Mesothelial cell of epicardium (in vitro differentiated cells): ENCODE measurements at regions not wholly inside any gene's neighbourhood (a gene's known extent, or its start where the extent isn't known, plus 50 kb on each side); places are given as distances from the start of the nearest gene placed in this dataset.

Experiments
- DNase-seq, 2 experiments: peaks; one replicate each; pipeline ENCODE4 v3.0.0; 2021; ENCODE audit warnings: low spot score in 2 of 2; ENCODE audit not compliant: unreplicated experiment in 2 of 2
- H3K27ac Mint-ChIP-seq: 2 replicates; pipeline ENCODE4 v1.8.0; 2021; ENCODE audit warnings: mixed read lengths
- H3K27me3 Mint-ChIP-seq: 2 replicates; pipeline ENCODE4 v1.8.0; 2021; ENCODE audit warnings: low read depth, mixed read lengths
- H3K36me3 Mint-ChIP-seq: 2 replicates; pipeline ENCODE4 v1.8.0; 2021; ENCODE audit warnings: mixed read lengths
- H3K4me1 Mint-ChIP-seq: 2 replicates; pipeline ENCODE4 v1.8.0; 2021; ENCODE audit warnings: mixed read lengths
- H3K4me3 Mint-ChIP-seq: 2 replicates; pipeline ENCODE4 v1.8.0; 2021; ENCODE audit warnings: mild to moderate bottlenecking, moderate library complexity, mixed read lengths
- H3K9me3 Mint-ChIP-seq: 2 replicates; pipeline ENCODE4 v1.8.0; 2021; ENCODE audit warnings: mixed read lengths
- TF ChIP-seq, protein P1 (sequence below): fragments of 200-600 bp; sonication (generic); IDR thresholded peaks from one replicate; pipeline ENCODE4 v1.5.0; 2021; ENCODE audit warnings: antibody characterized with exemption; ENCODE audit not compliant: unreplicated experiment

DNA sequence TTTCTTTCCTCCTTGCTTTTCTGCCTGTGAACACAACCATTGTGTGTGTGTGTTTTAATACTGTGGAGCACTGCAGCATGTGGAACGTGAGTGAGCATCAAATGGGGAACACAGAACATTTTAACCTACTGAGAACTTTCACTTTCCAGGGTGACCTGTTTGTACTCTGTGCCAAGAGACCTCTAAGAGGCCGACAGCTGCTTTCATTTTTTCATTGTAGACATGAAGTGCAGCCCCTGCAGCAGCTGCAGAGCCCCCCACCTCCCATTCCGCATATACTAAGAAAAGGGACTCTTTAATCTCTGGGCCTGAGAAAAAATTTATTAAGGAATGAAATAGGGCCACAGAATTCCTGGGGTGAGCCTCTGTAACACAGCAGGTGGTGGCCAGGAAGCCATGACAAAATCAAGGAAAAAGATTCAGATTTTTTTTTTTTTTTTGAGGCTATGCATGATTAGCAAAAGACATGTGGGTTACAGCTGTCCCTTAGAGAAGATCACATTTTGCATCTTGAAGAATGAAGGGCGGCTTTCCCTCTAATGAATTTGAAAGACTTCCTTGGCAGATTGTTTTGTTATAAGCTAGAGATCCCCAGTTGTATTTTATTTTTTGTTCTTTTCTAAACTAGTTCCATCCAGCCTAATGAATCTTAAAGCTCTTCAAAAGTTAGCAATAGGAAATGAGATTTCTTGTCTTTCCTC is 503.4 kb downstream of the CD109 start:
- H3K4me3 Mint-ChIP-seq = no peak overlapping the region
- H3K9me3 Mint-ChIP-seq = peaks cover 21% of the 10 kb centered on the region
- no peak overlapping the region for H3K27ac Mint-ChIP-seq
- H3K4me1 Mint-ChIP-seq = peaks cover 13% of the 10 kb centered on the region
- TF ChIP-seq, protein P1, sequence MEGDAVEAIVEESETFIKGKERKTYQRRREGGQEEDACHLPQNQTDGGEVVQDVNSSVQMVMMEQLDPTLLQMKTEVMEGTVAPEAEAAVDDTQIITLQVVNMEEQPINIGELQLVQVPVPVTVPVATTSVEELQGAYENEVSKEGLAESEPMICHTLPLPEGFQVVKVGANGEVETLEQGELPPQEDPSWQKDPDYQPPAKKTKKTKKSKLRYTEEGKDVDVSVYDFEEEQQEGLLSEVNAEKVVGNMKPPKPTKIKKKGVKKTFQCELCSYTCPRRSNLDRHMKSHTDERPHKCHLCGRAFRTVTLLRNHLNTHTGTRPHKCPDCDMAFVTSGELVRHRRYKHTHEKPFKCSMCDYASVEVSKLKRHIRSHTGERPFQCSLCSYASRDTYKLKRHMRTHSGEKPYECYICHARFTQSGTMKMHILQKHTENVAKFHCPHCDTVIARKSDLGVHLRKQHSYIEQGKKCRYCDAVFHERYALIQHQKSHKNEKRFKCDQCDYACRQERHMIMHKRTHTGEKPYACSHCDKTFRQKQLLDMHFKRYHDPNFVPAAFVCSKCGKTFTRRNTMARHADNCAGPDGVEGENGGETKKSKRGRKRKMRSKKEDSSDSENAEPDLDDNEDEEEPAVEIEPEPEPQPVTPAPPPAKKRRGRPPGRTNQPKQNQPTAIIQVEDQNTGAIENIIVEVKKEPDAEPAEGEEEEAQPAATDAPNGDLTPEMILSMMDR = no peak
- no peaks in the 10 kb centered on the region for H3K36me3 Mint-ChIP-seq
- no peak for DNase-seq
- no peaks in the 10 kb centered on the region for H3K27me3 Mint-ChIP-seq

DNA sequence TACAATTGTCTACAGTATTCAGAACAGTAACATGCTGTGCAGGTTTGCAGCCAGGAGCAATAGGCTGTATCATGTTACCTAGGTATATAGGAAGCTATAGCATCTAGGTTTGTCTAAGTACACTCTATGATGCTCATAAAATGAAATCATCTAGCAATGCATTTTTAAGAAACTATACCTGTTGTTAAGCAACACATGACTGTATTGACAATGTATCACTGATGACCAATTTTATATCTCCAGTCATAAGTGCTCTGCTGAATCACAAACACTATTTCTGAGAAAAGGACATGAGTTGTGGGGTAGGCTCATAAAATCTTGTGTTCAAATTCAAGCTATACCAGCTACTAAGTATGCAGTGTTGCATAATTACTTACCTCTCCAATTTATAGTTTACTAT is 501.3 kb downstream of the CD109 start:
- Mint-ChIP-seq H3K4me1 (peaks cover 13% of the 10 kb centered on the region), H3K9me3 (peaks cover 16% of the 10 kb centered on the region), H3K27ac (no peak overlapping the region), H3K27me3 (peaks cover 2% of the 10 kb centered on the region), H3K4me3 (no peak overlapping the region), H3K36me3 (no peaks in the 10 kb centered on the region)
- DNase-seq = no peak
- TF ChIP-seq, protein P1 = no peak

DNA sequence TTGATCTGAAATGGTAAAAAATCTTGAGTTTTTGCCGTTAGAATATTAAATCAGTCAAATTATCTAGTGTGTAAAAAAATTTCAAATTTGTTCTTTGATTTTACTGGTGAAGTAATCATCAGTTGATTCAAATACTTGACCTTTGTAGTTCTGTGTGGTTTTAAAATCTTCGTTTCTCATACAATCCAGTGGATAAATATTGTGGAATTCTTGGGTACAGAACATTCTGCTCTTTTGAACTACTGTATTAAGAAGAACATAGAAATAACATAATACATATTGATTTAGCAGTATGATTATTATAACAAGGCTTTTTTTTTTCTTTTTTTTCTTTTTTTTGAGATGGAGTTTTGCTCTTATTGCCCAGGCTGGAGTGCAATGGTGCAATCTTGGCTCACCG is 491.8 kb downstream of the CD109 start:
- H3K27ac Mint-ChIP-seq = no peak overlapping the region
- H3K4me1 Mint-ChIP-seq = peaks cover 3% of the 10 kb centered on the region
- H3K9me3 Mint-ChIP-seq = peaks cover 18% of the 10 kb centered on the region
- H3K4me3 Mint-ChIP-seq = no peak overlapping the region
- H3K27me3 Mint-ChIP-seq = peaks cover 17% of the 10 kb centered on the region
- DNase-seq = no peak
- H3K36me3 Mint-ChIP-seq = no peaks in the 10 kb centered on the region
- TF ChIP-seq, protein P1 = no peak

DNA sequence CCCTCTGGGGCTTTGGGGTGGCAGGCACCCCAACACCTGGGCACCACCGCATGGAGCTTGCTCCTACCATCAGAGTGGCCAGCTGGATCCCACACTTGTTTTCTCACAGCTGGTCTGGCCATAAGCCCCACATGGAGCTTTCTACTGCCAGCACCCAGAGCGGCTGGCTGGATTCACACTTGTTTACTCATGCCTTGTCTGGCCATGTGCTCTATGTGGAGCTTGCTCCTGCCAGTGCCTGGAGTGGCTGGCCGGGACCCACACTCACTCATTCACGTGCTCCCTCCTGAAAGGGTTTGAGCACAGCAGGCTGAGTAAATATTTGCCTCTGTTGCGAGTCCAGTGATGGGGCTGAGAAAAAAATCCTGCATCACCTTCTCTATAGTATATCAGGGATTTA is 487.0 kb downstream of the CD109 start:
- no peak overlapping the region for H3K27ac Mint-ChIP-seq
- H3K9me3 Mint-ChIP-seq = no peaks in the 10 kb centered on the region
- peaks cover 3% of the 10 kb centered on the region for H3K4me1 Mint-ChIP-seq
- H3K4me3 Mint-ChIP-seq = no peak overlapping the region
- peaks cover 15% of the 10 kb centered on the region for H3K27me3 Mint-ChIP-seq
- H3K36me3 Mint-ChIP-seq = no peaks in the 10 kb centered on the region
- DNase-seq = no peak
- TF ChIP-seq, protein P1 = no peak

DNA sequence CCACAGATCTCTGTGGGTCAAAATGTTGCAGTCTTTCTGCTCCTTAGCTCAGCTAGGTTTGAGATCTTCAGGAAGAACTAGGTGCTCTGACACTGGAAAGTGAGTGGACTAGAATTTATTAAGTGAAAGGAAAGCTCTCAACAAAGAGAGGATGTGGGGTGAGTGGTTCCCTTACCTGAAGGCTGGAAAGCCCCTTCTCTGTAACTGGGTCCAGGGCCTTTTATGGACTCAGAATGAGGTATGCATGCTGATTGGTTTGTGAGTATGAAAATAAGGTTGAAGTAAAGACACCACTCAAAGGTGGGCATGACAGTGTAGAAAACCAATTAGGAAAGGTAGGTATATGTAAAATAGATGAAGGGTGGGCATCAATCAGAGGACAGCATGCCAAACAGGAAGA is 485.5 kb downstream of the CD109 start:
- Mint-ChIP-seq H3K4me1 (peaks cover under 1% of the 10 kb centered on the region), H3K27ac (no peak overlapping the region), H3K36me3 (no peaks in the 10 kb centered on the region), H3K27me3 (peaks cover 14% of the 10 kb centered on the region), H3K4me3 (no peak overlapping the region), H3K9me3 (no peaks in the 10 kb centered on the region)
- TF ChIP-seq, protein P1 = no peak
- DNase-seq = no peak
